ENCODE measurements at regions not wholly inside any gene's neighbourhood (a gene's known extent, or its start where the extent isn't known, plus 50 kb on each side); places are given as distances from the start of the nearest gene placed in this dataset.

DNA sequence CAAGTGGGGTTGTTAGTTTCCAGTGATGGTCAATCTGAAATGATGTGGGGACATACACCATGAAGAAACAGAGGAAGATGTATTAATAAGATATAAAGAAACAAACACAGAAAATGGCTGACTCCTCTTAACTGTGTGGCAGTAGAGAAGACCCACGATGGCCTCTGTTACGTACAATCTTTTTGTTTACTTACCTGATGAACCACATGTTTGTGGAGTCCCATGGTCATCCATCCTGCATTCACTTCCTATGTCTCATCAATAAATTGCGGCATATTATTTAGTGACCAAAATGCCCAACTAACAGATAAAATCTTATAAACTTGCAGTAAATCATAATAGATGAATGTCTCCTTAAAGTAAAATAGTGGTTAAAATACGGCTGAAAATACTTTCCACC is 740.1 kb upstream of the LINC00305 start:
- in situ Hi-C loops (cut with HindIII; ENCODE audit: low sequenced_read_pairs) = no loop called here

DNA sequence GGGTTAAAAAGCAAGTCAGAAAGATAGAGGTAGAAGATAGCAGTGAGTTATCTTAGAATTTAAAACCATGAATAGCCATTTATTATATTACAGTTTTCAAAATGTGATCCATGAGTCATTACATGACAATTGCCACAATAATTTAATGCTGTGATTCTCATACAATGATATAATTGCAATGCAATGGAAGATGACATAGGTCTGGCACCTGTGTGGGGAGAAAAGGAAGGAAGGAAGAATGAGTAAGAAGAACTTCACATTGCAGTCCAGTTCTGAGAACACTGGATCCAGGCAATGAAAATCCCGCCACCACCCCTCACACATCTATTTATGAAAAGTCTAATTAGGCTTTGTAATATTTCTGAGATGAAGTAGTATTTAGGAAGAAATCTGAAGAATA is 738.1 kb upstream of the LINC00305 start:
- in situ Hi-C loops (cut with HindIII; ENCODE audit: low sequenced_read_pairs) = no loop called here

DNA sequence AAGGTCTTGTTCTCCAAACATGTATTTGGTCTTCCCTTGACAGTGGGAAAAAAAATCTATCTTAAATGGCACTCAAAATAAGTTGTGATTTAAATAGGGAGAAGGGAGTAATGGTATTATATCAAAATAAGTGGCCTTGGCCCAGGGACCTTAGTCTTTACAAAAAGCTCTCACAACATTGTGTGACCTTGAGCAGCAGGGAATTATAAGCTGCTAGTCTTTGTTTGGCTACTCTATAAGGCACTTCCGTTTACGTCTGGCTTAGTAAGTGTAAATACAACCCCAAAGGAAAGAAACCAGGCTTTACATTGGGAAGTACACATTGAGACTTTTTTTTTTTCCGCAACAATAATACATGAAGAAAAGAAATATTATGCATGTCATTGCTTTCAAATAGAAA is 734.0 kb upstream of the LINC00305 start:
- in situ Hi-C loops (cut with HindIII; ENCODE audit: low sequenced_read_pairs) = no loop called here

DNA sequence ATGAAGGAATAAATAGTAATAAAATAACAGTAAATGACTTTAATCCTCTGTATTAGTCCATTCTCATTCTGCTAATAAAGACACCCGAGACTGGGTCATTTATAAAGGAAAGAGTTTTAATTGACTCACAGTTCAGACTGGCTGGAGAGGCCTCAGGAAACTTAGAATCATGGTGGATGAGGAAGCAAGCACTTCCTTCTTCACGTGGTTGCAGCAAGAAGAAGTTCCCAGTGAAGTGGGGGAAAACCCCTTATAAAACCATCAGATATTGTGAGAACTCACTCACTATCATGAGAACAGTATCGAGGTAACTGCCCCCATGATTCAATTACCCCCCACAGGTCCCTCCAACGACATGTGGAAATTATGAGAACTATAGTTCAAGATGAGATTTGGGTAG is 727.9 kb upstream of the LINC00305 start:
- in situ Hi-C loops (cut with HindIII; ENCODE audit: low sequenced_read_pairs) = no loop called here

DNA sequence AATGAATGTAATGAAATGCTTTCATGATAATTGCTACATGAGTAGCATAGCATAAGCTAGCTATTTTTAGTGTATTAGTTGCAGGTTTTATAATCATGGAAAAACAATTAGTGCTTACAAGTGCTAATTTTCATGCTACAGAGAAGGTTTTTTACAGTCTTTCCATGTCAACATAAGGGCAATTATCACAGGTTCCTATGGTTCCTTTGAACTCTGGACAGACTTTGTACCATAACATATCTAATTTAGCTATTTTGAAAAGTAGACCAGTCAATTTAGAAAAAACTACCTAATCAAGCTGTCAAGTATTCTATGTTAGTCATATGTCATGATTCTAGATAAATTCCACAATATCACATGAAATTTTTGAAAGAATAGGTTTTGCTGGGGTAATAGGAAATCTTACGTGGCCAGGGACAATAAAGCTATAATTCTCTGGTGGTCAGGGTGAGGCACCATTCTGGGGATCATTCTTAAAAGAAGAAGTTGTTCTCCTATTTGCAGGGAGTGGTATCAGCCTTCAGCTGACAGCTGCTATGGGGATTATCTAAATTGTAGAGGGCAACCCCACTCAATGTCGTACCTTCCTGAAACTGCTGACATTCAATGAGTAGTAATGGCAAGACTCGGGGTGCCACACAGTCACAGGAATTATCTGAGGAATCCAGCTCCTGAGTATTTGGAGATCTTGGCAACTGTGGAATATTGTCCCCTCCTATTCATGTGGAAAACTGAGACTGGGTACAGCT is 724.0 kb upstream of the LINC00305 start:
- in situ Hi-C loops (cut with HindIII; ENCODE audit: low sequenced_read_pairs) = no loop called here

DNA sequence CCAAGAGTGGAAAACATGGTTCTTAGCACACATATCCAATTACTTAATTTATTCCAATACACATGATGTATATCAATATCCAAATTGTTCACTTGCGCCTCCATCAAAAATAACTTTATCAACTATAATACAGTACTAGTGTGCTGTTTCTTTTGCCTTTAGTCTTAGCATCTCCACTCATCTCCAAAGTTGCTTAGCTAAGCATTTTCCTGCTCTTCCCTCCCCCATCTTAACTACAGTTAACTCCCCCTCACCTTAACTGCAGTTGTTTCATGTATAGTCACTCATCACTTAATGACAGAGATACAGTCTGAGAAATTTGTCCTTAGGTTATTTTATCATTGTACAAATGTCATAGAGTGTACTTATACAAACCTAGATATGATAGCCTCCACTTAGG is 705.2 kb upstream of the LINC00305 start:
- in situ Hi-C loops (cut with HindIII; ENCODE audit: low sequenced_read_pairs) = no loop called here

DNA sequence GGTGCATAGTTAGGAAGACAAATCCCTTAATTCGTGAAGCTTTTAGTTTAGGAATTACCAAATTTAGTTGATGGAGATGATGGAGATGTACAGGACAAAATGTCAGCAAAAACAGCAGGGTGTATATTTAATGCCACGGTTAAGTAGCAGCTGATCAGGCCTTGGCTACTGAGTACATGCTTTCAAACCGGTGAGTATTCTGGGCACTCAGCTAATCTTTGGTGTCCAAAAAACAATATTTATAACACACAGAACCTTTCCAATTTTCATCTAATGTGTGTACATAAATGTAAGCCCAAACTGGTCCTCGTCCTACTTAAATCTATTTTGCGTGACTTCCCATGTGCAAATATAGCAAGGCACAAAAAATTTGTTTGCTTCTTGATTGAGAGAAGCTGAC is 703.4 kb upstream of the LINC00305 start:
- in situ Hi-C loops (cut with HindIII; ENCODE audit: low sequenced_read_pairs) = no loop called here

DNA sequence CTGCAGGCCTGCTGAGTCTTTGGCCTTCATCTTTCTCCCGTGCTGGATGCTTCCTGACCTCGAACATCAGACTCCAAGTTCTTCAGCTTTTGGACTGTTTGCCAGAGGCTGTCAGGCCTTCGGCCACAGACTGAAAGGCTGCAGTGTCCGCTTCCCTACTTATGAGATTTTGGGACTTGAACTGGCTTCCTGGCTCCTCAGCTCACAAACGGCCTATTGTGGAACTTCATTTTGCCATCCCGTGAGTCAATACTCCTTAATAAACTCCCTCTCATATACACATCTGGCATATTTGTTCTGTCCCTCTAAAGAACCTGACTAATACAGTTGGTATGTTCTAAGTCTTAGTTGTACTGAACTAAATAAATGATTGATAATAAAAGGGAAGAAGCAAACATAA is 702.8 kb upstream of the LINC00305 start:
- in situ Hi-C loops (cut with HindIII; ENCODE audit: low sequenced_read_pairs) = no loop called here

DNA sequence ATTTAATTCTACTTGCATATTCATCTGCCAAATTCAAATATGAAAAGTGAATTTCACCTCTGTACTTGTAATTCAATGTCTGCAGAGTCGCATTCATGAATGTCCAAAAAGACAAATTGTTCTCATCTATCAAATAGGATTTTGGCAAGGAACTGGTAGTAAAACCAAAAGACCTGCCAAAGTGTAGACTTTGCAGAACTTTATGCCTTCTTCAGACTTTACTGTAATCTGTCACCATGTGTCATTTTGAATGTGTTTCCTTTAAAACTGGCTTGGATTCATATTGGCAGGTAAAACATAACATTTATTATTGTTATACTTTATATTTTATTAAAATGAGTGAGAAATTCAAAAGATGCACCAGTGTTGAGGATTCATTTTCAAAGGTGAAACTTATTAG is 701.9 kb upstream of the LINC00305 start:
- in situ Hi-C loops (cut with HindIII; ENCODE audit: low sequenced_read_pairs) = no loop called here

DNA sequence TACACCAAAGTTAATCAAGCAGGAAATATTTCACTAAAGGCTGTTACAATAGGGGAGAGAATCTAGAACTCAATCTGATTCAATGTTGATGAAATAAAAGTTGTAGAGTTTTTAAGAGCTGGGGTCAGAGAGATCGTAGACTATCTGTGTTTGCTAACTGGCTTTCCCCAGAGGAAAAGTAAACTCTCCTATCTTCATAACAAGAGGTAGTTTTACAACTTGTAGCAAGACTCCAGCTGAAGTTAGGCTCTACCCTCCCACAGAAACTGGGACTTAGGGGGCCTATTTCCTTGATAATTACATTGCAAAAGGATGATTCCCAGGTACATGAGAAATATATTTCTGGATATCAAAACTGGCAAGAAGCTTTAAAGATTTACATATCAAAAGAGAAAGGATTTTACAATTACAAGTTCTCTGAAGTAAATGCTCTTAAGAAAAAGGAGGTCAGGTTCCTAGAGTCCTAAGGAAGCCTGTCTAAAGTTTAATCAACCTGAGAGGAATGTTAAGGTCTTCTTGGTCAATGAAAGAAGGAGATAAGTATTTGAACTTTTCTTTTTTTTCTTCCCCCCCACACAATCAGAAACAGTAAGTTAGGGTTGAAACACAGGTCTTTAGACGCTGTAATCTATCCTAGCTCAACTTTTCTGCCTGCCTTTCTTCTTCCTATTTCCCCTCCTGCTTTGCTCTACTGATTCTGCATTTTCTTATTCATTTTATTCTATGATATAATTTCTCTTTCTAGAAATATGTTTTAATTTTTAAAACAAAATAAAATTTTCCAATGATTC is 692.2 kb upstream of the LINC00305 start:
- in situ Hi-C loops (cut with HindIII; ENCODE audit: low sequenced_read_pairs) = no loop called here

DNA sequence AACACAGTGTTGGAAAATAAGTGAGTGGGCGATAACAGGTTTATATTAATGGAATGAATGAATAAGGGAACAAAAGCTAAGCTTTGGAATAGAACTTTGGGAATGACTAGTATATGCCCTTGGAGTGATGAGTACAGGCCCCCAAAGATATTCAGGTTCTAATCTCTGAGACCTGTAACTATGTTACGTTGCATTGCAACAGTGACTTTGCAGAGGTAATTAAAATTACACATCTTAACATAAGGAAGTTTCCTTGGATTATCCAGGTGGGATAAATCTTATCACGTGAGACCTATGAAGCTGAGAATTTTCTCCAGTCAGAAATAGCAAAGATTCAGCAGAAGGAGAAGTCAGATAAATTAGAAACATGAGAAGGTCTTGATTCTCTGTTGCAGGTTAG is 661.5 kb upstream of the LINC00305 start:
- in situ Hi-C loops (cut with HindIII; ENCODE audit: low sequenced_read_pairs) = no loop called here

DNA sequence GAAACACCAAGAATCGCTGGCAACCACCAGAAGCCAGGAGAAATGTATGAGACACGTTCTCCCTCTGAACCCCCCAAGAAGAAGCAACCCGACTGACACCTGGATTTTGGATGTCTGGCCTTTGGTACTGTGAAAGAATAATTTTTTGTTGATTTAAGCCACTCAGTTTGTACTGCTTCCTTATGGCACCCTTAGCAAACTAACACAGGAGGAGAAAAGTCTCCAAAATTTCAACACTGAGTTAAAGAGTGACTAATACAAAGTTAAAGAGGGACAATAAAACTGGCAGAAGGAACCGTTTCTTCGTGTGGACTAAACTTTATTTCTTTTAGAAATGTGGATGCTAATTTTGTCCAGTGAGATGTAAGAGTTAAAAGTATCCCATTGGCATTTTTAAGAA is 660.9 kb upstream of the LINC00305 start:
- in situ Hi-C loops (cut with HindIII; ENCODE audit: low sequenced_read_pairs) = no loop called here

DNA sequence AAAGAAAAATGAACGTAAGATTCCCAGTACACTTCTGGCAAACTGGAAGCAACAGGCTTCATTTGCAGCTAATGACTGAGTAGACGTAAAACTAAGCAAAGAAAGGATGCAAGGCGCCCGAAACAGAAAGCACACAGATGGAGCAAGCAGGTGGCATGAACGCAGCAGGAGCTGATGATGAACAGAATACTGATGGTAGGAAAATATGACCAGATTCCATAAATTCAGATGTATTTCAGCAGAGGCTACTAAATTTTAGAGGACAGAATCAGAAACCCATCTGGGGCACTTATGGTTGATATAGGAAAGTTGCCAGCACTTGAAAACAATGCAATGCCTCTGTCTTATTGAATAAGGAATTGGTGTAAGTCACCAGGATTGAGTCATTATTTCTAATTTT is 658.7 kb upstream of the LINC00305 start:
- in situ Hi-C loops (cut with HindIII; ENCODE audit: low sequenced_read_pairs) = no loop called here

DNA sequence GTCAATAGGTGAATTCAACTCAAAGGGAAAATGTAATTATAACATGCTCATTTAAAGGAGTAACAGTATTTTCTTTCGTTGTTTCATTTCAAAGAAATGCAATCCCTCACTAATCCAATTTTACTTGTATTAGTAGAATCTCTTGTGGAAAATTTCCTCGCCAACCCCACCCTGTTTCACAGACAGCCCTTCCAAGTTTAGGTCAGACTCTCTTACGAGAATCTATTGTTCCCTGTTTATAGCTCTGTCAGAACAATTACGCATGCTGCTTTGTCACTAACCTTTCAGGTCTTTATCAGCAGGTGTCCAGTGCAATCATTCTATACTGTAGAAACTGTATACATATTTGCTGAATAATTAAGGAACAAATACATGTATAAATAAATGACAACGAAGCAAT is 657.8 kb upstream of the LINC00305 start:
- in situ Hi-C loops (cut with HindIII; ENCODE audit: low sequenced_read_pairs) = no loop called here

DNA sequence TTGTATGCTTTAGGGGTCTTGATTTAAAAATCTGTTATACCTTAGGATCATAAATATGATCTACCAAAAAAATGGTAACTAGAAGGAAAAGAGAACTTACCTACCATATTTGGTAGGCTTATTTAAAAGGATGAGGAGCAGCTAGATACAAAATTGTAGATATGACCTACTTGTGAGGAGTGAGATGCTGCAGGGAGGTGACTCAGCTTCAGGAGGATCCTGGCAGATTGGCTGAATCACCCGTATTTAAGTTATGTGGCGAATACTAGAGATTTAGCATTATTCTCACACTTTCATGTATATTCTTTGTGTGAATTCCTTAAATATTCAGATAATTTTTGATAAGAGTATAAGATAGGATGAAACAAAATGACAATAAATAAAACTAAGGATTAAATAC is 657.3 kb upstream of the LINC00305 start:
- in situ Hi-C loops (cut with HindIII; ENCODE audit: low sequenced_read_pairs) = no loop called here

DNA sequence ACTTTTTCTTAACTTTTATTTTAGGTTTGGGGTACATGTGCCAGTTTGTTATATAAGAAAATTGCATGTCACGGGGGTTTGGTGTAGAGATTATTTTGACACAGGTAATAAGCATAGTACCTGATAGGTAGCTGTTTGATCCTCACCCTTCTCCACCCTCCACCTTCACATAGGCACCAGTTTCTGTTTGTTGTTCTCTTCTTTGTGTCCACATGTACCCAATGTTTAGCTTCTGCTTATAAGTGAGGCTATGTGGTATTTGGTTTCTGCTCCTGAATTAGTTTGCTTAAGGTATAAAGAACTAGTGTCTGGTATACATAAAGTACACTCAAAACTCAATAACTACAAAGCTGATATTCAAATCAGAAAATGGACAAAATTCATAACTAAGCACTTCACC is 654.6 kb upstream of the LINC00305 start:
- in situ Hi-C loops (cut with HindIII; ENCODE audit: low sequenced_read_pairs) = no loop called here

DNA sequence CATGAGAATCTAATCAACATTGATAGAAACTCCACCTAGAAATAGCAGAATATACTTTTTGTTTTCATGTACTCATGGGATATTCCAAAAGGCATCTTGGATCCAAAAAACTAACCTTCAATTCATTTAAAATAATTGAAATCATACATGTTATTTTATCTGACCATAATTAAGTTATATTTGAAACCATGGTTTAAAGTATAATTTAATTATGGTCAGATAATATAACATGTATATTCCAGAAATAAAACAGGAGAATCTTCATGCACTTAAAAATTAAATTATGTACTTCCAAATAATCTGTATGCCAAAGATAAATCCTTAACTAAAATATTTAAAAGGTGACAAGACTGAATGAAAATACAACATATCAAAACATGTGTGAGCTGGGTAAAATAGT is 651.3 kb upstream of the LINC00305 start:
- in situ Hi-C loops (cut with HindIII; ENCODE audit: low sequenced_read_pairs) = no loop called here

DNA sequence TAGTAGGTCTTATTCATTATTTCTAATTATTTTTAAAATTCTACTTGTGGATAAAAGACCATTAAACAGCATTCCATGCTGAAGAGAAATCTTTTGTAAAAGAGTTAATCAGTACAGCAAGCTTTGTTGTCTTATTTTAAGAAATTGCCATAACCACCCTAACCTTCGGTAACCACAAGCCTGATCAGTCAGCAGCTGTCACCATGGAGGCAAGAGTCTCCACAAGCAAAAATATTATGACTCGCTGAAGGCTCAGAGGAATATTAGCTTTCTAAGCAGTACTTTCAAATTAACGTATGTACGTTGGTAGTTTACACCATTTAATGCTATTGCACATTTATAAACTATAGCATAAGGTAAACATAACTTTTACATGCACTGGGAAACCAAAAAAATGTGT is 650.5 kb upstream of the LINC00305 start:
- in situ Hi-C loops (cut with HindIII; ENCODE audit: low sequenced_read_pairs) = no loop called here

DNA sequence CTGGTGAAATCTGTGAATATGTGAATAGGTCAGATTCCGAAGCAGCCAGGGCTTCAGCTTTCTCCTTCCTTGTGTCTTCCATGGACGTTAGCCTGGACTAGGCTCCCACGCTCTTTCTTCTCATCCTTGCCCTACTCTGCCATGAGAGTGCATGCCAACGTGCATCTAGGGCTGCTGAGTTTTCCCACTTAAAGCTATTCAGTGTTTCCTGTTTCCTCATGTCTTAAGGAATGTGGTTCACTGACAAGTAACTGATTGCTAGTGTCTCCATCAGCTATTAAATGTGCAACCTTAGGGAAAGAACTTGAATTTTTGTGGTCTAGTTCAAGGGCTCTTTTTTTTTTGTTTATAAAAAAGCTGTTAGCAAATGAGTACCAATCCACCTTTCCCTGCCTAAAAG is 642.3 kb upstream of the LINC00305 start:
- in situ Hi-C loops (cut with HindIII; ENCODE audit: low sequenced_read_pairs) = no loop called here

DNA sequence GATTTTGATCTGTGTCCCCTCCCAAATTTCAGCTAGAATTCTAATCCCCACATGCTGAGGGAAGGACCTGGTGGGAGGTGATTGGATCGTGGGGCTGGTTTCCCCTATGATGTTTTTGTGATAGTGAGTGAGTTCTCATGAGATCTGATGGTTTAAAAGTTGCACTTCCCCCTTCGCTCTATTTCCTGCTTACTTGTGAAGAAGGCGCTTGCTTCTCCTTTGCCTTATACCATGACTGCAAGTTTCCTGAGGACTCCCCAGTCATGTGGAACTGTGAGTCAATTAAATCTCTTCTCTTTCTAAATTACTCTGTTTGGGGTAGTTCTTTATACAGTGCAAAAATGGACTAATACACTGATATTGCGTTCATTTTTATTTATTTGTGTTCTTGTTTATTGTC is 636.8 kb upstream of the LINC00305 start:
- in situ Hi-C loops (cut with HindIII; ENCODE audit: low sequenced_read_pairs) = no loop called here

DNA sequence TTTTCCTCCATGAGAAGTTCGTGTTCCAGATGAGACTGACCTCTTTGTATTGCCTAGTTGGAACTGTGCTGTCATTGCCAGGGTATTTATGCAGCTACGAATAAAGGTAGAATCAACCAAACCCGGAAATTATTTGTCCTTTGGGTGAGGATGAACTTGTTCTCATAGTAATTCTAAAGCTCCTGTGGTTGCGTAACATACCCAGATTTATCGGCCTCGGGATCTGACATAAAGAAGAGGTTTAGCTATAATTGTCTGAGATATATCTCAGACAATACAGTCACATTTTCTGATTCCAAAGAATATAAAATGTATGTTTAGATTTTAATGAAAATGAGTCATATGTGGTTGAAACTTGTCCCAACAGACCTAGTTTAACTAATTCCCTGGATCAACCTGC is 628.7 kb upstream of the LINC00305 start:
- in situ Hi-C loops (cut with HindIII; ENCODE audit: low sequenced_read_pairs) = no loop called here

DNA sequence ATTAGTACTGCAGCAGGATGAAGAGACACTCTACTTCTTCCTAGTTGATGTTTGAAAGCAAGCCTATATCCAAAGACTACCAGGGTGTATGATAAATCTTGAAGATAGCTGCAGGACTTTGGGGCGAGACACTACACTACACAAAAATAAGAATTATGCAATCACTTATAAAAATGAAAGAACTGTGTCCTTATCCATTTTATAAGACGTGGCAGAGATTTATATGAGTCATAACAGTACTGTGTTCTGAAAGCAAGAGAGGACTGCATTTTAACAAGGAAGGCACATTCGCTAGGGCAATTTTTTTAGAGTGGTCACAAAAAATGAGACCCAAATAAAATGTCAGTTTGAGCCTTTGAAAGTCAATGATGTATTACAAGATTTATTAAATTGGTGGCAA is 617.0 kb upstream of the LINC00305 start:
- in situ Hi-C loops (cut with HindIII; ENCODE audit: low sequenced_read_pairs) = no loop called here

DNA sequence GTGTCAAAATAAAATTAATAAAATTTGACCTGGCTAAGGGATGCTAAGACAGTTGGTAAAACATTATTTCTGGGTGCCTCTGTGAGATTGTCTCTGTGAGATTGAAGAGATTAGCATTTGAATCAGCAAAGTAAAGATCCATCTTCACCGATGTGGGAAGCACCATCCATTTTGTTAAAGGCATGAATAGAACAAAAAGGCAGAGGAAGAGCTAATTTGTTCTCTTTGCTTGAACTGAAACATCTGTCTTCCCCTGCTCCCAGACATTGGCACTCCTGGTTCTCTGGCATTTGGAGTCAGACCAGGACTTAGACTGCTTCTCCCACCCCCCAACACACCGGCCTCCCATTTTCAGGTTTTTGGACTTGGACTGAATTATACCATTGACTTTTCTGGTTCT is 603.8 kb upstream of the LINC00305 start:
- in situ Hi-C loops (cut with HindIII; ENCODE audit: low sequenced_read_pairs) = no loop called here
